Spleen (tissue), 7 donors: ENCODE measurements at regions not wholly inside any gene's neighbourhood (a gene's known extent, or its start where the extent isn't known, plus 50 kb on each side); places are given as distances from the start of the nearest gene placed in this dataset.

Experiments
- POLR2A ChIP-seq, 3 donors: fragments of 450-650 bp; IDR thresholded peaks; one replicate each; pipeline ENCODE4 v1.5.1; 2017; ENCODE audit warnings: antibody characterized with exemption in 3 of 3, mild to moderate bottlenecking in 1 of 3
- POLR2AphosphoS5 ChIP-seq, 3 donors: sonication (generic); formaldehyde crosslinking; IDR thresholded peaks; one replicate each; pipeline ENCODE4 v1.5.1; 2017; ENCODE audit warnings: antibody characterized with exemption in 3 of 3
- TF ChIP-seq, protein P1 (sequence below), 11 experiments: fragments of 200-600 bp in 7 of 11; fragments of 450-650 bp in 4 of 11; sonication (generic) in 4 of 11; IDR thresholded peaks in 8 of 11; conservative IDR thresholded peaks in 3 of 11; 1 replicate in 7 of 11; 2 replicates in 4 of 11; pipeline versions ENCODE4 v1.4.0 to v1.8.0; 2016 to 2021; ENCODE audit warnings: antibody characterized with exemption in 11 of 11, inconsistent platforms in 4 of 11, mild to moderate bottlenecking in 1 of 11
- donor health status: DM: no; HTN: no; CAD: no; lungs with moderate emphysema.
- donor health status: DM: no; HTN: no; CAD: no.
- donor health status: DM: no; HTN: no; CAD: no.

DNA sequence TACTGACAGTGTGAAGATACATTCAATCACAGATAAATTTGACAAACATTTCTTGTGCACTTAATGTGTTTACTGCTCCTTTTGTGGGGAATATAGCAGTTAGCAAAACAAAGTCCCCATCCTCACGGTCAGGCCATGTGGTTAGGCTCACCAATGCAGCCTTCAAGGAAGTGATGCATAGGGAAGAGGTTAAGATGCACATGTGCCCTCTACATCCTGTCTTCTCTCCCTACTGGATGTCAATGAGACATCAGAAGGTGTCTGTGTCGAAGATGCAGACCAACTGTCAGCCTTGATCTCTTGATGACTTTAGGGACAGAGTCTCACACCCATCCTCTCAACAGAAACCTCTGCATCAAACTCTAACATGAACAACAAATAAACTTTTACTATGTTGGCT is 78.7 kb downstream of the FH start:
- TF ChIP-seq, protein P1, sequence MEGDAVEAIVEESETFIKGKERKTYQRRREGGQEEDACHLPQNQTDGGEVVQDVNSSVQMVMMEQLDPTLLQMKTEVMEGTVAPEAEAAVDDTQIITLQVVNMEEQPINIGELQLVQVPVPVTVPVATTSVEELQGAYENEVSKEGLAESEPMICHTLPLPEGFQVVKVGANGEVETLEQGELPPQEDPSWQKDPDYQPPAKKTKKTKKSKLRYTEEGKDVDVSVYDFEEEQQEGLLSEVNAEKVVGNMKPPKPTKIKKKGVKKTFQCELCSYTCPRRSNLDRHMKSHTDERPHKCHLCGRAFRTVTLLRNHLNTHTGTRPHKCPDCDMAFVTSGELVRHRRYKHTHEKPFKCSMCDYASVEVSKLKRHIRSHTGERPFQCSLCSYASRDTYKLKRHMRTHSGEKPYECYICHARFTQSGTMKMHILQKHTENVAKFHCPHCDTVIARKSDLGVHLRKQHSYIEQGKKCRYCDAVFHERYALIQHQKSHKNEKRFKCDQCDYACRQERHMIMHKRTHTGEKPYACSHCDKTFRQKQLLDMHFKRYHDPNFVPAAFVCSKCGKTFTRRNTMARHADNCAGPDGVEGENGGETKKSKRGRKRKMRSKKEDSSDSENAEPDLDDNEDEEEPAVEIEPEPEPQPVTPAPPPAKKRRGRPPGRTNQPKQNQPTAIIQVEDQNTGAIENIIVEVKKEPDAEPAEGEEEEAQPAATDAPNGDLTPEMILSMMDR (IDR thresholded peaks at IDR 0.05 in 8 of 11, conservative IDR thresholded peaks at IDR 0.05 in 3 of 11) = no peak
- TF ChIP-seq POLR2AphosphoS5 (IDR thresholded peaks at IDR 0.05) (no peak), POLR2A (IDR thresholded peaks at IDR 0.05) (no peak)
